C4-2B (cell line): ENCODE measurements at regions not wholly inside any gene's neighbourhood (a gene's known extent, or its start where the extent isn't known, plus 50 kb on each side); places are given as distances from the start of the nearest gene placed in this dataset.

ENCODE experiments used
- H3K27ac ChIP-seq: fragments of 450-650 bp; 2 replicates; pipeline ENCODE4 v1.5.1; 2017
- CTCF ChIP-seq: fragments of 450-650 bp; conservative IDR thresholded peaks from 2 replicates; pipeline ENCODE4 v1.5.1; 2017; ENCODE audit warnings: mild to moderate bottlenecking
- ZFX ChIP-seq: fragments of 450-650 bp; IDR thresholded peaks from 2 replicates; pipeline ENCODE4 v1.6.1; 2017

DNA sequence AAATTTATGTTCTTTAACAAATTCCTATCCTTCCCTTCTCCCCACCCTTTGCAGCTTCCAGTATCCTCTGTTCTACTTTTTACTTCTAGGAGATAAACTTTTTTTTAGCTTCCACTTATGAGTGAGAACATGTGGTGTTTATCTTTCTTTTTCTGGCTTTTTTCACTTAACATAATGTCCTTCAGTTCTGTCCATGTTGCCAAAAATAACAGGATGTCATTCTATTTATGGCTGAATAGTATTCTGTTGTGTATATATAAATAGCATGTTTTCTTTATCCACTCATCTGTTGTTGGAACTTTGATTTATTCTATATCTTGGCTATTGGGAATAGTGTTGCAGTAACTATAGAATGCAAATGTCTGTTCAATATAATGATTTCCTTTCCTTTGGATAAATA is 1191.2 kb downstream of the CNTNAP5 start:
- no peak overlapping the region for H3K27ac ChIP-seq
- TF ChIP-seq CTCF (no peak), ZFX (no peak)

- no peak for TF ChIP-seq ZFX
- TF ChIP-seq CTCF = no peak
- H3K27ac ChIP-seq = peak overlapping the region; percentile 11; the same call in 1 of the 2 replicates
These were observed 1199.1 kb downstream of the CNTNAP5 start for GRCh38 chr2:125224188-125224587.

DNA sequence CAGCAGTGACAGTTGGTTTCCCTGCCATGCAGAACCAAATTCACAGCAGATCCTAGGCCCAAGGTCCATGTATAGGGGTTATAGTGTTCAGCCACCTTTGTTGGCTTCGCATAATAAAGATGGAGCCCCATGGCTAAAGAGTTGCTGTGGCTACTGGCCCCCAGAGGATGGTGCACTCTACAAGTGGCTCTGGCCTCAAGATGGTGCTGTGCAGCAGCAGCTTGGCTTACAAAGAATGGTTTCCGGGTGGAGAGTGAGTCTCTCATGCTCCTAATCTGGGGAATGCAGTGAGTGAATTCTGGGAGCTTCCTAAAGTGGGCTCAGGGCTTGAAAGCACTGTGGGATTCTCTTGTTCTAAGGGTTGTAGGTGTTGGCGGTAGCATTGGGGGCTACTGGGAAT is 1199.7 kb downstream of the CNTNAP5 start:
- H3K27ac ChIP-seq = peak overlapping the region; percentile 11
- TF ChIP-seq CTCF (0 out of 2 replicates have a peak, but pooled peaks have one; percentile 3), ZFX (no peak)

- TF ChIP-seq ZFX (no peak), CTCF (peak; percentile 47)
- H3K27ac ChIP-seq = no peak overlapping the region
These were observed 1202.8 kb downstream of the CNTNAP5 start for GRCh38 chr2:125227843-125228392.

DNA sequence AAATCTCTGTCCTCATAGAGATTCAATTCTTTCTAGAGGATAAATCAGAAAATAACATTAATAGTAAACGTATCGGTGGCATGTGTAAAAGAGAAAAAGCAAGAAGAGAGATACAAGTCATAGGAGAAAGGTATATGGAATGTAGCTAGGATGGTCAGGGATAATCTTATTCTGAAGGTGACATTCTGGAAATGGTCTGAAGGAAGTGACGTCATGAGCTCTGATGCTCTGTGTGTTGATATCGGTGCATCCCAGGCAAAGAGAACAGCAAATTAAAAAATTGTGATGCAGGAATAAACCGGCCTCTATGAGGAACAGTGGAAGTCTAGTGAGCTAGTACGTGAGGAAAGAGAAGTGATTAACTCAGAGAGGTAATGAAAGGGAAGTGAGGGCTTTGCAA is 1215.8 kb downstream of the CNTNAP5 start:
- TF ChIP-seq ZFX (no peak), CTCF (no peak)

GRCh38 chr2:125243074-125243473 is 1218.0 kb downstream of the CNTNAP5 start:
- H3K27ac ChIP-seq = no peak overlapping the region
- TF ChIP-seq CTCF (no peak), ZFX (no peak)

More for the DNA sequence above, 1215.8 kb downstream of the CNTNAP5 start:
- no peak overlapping the region for H3K27ac ChIP-seq

DNA sequence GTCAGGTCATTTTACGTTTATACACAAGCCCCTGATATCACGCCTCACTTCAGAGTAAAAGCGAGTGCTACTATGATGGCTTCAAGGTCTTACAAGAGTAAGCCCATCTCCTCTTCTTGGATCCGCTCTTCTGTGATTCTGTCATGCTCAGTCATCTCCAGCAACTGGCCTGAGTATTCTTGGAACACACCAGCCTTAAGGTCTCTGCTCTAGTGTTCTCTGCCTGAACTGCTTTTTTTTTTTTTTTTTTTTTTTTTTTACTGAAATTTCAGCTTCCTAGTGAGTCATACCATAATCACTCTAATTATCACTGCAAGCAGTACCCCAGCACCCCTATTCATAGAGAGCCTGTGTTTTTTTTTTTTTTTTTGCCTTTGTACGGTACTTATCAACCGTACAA is 1228.9 kb downstream of the CNTNAP5 start:
- TF ChIP-seq ZFX = no peak
- TF ChIP-seq CTCF = no peak

More for the DNA sequence above, 1228.9 kb downstream of the CNTNAP5 start:
- H3K27ac ChIP-seq = no peak overlapping the region
